Neural progenitor cell (in vitro differentiated cells): ENCODE measurements at regions not wholly inside any gene's neighbourhood (a gene's known extent, or its start where the extent isn't known, plus 50 kb on each side); places are given as distances from the start of the nearest gene placed in this dataset.

Experiments used
- EZH2phosphoT487 ChIP-seq: fragments of 200-600 bp; sonication (generic); IDR thresholded peaks from 2 replicates; pipeline ENCODE4 v1.6.1; 2017; ENCODE audit warnings: antibody characterized with exemption
- TF ChIP-seq, protein P1 (sequence below): fragments of 200-600 bp; sonication (generic); IDR thresholded peaks from 2 replicates; pipeline ENCODE4 v1.5.1; 2017; ENCODE audit warnings: antibody characterized with exemption, mild to moderate bottlenecking

DNA sequence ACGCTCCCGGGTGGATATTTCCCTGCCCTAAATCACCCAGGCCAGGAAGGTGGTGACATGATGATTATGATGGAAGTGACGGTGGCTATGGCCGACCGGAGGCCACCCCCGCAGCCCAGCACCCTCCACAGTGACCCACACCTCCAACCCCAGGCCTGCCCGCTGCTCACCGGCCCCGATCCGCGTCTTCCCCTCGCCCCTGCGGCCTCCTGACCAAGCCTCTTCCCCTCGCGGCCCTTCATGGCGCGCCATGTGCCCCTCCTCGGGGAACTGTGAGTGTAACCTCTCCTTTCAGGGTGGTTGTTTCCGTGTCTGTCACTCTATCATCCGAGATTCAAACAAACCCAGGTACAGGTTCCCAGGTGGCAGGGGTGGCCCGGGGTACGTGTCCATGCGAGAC is 78.3 kb downstream of the UNCX start:
- no peak for TF ChIP-seq EZH2phosphoT487
- TF ChIP-seq, protein P1, sequence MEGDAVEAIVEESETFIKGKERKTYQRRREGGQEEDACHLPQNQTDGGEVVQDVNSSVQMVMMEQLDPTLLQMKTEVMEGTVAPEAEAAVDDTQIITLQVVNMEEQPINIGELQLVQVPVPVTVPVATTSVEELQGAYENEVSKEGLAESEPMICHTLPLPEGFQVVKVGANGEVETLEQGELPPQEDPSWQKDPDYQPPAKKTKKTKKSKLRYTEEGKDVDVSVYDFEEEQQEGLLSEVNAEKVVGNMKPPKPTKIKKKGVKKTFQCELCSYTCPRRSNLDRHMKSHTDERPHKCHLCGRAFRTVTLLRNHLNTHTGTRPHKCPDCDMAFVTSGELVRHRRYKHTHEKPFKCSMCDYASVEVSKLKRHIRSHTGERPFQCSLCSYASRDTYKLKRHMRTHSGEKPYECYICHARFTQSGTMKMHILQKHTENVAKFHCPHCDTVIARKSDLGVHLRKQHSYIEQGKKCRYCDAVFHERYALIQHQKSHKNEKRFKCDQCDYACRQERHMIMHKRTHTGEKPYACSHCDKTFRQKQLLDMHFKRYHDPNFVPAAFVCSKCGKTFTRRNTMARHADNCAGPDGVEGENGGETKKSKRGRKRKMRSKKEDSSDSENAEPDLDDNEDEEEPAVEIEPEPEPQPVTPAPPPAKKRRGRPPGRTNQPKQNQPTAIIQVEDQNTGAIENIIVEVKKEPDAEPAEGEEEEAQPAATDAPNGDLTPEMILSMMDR = no peak
